ENCODE measurements at regions not wholly inside any gene's neighbourhood (a gene's known extent, or its start where the extent isn't known, plus 50 kb on each side); places are given as distances from the start of the nearest gene placed in this dataset.
A peak's percentile ranks its signal among the peaks of the same experiment; 100 is the strongest.

DNA sequence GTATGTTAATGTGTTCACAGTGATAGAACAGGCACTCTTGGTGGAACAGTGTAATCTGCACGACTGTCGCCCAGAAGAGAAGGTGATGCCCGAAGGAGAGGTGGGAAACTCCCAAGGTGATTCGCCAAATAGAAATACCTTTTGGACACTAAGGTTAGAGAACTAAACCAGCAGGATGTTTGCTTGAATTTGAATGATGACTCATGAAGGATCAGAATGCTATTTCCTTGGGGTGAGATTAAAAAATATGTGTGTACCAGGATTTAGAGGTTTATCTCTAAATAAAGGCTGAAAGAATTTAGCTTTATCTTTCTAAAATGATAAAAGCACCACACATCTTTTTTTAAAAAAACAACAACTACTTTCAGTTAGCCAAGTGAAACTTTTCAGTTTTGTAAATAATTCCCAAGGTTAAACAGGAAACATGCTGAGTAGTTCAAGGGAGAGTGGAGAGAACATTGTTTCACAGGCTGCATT, 297.4 kb upstream of the TAS2R1 start:
- H3K4me3 ChIP-seq (ENCODE audit: low read depth, low read length), result no peak overlapping the region
- no peak overlapping the region; the same call in 1 of the 2 replicates for H3K9ac ChIP-seq (ENCODE audit: low read depth, low read length)
- peaks cover 4% of the 10 kb centered on the region; the same call in 1 of the 2 replicates for H3K27me3 ChIP-seq (ENCODE audit: control insufficient read depth, insufficient read depth, low read length)
- H3K4me1 ChIP-seq (ENCODE audit: control insufficient read depth, insufficient read depth, low read length), result peaks cover 13% of the 10 kb centered on the region
- H3K27ac ChIP-seq (ENCODE audit: low read depth, low read length), result peak overlapping the region; percentile 61
- no peaks in the 10 kb centered on the region for H3K36me3 ChIP-seq (ENCODE audit: control insufficient read depth, insufficient read depth, low read length)
- peaks cover 14% of the 10 kb centered on the region for H3K9me3 ChIP-seq (ENCODE audit: control insufficient read depth, insufficient read depth, low read length)

DNA sequence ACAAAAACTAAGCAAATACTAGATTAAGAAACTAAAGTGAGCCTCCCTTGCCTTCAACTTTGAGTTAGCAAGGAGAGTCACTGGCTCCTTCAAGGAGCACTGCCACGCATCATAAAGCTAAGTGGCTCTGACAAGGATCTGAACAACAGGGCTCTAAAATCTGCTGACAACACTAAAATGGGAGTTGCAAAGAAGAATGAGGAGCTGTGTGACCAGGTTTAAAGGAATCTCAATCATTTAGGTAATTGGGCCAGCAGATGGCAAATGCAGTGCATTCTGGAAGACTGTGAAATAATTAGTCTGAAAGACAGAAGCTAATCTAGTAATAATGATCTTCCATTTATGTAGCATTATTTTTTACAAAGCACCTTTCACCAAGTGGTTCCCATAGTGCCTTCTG, 297.0 kb upstream of the TAS2R1 start:
- Histone ChIP-seq H3K27ac (ENCODE audit: low read depth, low read length) (peak overlapping the region; percentile 48), H3K9ac (ENCODE audit: low read depth, low read length) (no peak overlapping the region), H3K27me3 (ENCODE audit: control insufficient read depth, insufficient read depth, low read length) (peaks cover 4% of the 10 kb centered on the region; the same call in 1 of the 2 replicates), H3K4me3 (ENCODE audit: low read depth, low read length) (no peak overlapping the region), H3K36me3 (ENCODE audit: control insufficient read depth, insufficient read depth, low read length) (no peaks in the 10 kb centered on the region), H3K4me1 (ENCODE audit: control insufficient read depth, insufficient read depth, low read length) (peaks cover 13% of the 10 kb centered on the region), H3K9me3 (ENCODE audit: control insufficient read depth, insufficient read depth, low read length) (peaks cover 17% of the 10 kb centered on the region)

DNA sequence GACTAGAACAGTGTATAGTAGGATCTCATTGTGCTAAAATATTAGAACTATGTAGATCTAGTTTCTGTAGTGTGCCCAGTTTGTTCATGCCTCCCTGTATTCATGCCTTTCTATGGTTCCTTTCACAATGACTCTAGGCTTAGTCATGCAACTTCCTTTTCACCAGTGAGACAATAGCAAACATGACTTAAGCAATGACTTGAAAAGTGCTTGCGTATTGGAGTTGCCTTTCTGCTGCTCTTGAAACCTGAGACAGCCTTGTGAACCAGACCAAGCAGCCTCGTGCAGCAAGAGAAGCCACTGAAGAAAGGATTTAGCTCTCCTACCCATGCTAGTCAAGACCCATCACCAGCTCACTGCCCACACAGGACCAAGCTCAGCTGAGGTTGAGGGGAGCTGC, 294.5 kb upstream of the TAS2R1 start:
- Histone ChIP-seq H3K9ac (ENCODE audit: low read depth, low read length) (no peak overlapping the region), H3K27ac (ENCODE audit: low read depth, low read length) (peak overlapping the region; percentile 21)

DNA sequence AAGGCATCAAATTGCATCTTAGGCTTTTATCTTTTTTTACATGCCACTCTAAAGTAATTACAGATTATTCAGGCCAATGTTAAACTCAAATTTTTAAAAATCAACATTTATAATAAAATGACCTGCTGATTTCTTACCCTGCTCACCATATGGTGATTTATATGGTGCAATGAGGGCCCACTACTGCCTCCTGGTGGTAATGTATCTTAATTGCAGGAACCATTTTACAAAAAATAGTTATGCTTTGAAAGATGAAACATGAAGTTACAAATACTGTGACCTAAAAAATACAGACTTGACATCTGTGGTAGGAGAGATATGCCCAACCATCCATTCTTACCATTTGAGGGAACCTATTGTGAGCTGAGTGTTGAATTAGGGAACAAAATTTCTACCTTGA, 292.6 kb upstream of the TAS2R1 start:
- no peak overlapping the region; the same call in 1 of the 2 replicates for H3K4me3 ChIP-seq (ENCODE audit: low read depth, low read length)
- H3K9me3 ChIP-seq (ENCODE audit: control insufficient read depth, insufficient read depth, low read length), result peaks cover 17% of the 10 kb centered on the region
- peaks cover 15% of the 10 kb centered on the region for H3K4me1 ChIP-seq (ENCODE audit: control insufficient read depth, insufficient read depth, low read length)
- H3K27ac ChIP-seq (ENCODE audit: low read depth, low read length), result no peak overlapping the region
- no peaks in the 10 kb centered on the region for H3K36me3 ChIP-seq (ENCODE audit: control insufficient read depth, insufficient read depth, low read length)
- H3K9ac ChIP-seq (ENCODE audit: low read depth, low read length), result no peak overlapping the region
- H3K27me3 ChIP-seq (ENCODE audit: control insufficient read depth, insufficient read depth, low read length), result no peaks in the 10 kb centered on the region; the same call in 1 of the 2 replicates

More for the DNA sequence above, 294.5 kb upstream of the TAS2R1 start:
- H3K27me3 ChIP-seq (ENCODE audit: control insufficient read depth, insufficient read depth, low read length), result peaks cover 4% of the 10 kb centered on the region; the same call in 1 of the 2 replicates
- no peaks in the 10 kb centered on the region for H3K36me3 ChIP-seq (ENCODE audit: control insufficient read depth, insufficient read depth, low read length)
- no peak overlapping the region for H3K4me3 ChIP-seq (ENCODE audit: low read depth, low read length)
- peaks cover 17% of the 10 kb centered on the region for H3K9me3 ChIP-seq (ENCODE audit: control insufficient read depth, insufficient read depth, low read length)
- H3K4me1 ChIP-seq (ENCODE audit: control insufficient read depth, insufficient read depth, low read length), result peaks cover 13% of the 10 kb centered on the region

DNA sequence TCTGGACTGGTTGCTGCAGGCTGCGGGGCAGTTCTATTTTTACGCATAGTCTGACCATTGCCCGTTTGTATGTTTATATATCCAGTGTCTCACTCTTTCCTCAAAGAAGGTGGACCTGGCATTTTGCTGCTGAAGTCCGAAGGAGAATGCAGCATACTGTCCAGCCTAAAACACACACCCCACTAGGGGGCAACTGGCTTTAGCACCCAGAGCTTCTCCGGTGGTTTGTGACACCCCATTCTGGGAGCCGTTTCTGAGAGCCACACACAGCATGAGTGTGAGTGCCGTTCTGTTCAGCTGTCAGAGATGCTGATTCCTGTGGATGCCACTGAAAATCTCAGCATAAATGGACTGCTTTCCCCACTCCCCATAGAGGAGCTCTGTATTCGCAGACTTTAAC, 290.5 kb upstream of the TAS2R1 start:
- no peak overlapping the region for H3K27ac ChIP-seq (ENCODE audit: low read depth, low read length)

DNA sequence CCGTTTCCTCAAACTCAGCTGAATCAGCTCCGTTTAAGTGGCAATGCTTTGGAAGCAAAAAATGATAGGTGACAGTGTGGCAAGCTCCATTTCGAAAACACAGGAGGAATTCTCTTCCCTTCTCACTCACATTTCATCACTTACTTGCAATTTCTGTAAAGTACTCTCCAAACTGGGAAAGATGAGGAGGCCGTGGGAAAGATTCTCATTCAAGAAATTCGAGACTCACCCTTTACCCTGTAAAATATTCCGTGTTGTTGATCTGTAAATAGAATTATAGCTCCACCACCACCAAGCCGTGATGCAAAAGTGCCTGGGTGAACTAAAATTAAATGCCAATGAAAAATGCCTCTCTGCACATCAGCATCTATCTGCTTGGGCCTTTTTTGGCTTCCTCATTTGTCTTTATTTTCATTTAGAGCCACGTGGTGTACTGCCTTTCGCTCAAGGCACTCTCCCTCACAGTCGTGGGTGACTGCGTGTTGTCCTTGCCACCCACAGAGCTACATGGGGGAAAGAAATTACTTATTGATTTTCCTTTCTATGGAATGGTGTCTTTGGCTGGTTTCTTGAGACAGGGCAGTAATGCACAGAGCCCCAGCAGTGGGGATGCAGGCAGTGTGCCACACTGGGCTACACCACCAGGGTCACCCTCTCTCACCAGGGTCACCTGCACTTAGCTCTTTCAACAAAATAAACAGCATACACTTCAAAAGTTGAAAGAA, 289.3 kb upstream of the TAS2R1 start:
- Histone ChIP-seq H3K9ac (ENCODE audit: low read depth, low read length) (no peak overlapping the region), H3K4me3 (ENCODE audit: low read depth, low read length) (no peak overlapping the region), H3K36me3 (ENCODE audit: control insufficient read depth, insufficient read depth, low read length) (no peaks in the 10 kb centered on the region), H3K4me1 (ENCODE audit: control insufficient read depth, insufficient read depth, low read length) (peaks cover 5% of the 10 kb centered on the region; the same call in 1 of the 2 replicates), H3K27me3 (ENCODE audit: control insufficient read depth, insufficient read depth, low read length) (no peaks in the 10 kb centered on the region), H3K27ac (ENCODE audit: low read depth, low read length) (no peak overlapping the region), H3K9me3 (ENCODE audit: control insufficient read depth, insufficient read depth, low read length) (peaks cover 17% of the 10 kb centered on the region)

More for the DNA sequence above, 290.5 kb upstream of the TAS2R1 start:
- Histone ChIP-seq H3K27me3 (ENCODE audit: control insufficient read depth, insufficient read depth, low read length) (no peaks in the 10 kb centered on the region), H3K9me3 (ENCODE audit: control insufficient read depth, insufficient read depth, low read length) (peaks cover 17% of the 10 kb centered on the region), H3K4me1 (ENCODE audit: control insufficient read depth, insufficient read depth, low read length) (peaks cover 5% of the 10 kb centered on the region; the same call in 1 of the 2 replicates), H3K36me3 (ENCODE audit: control insufficient read depth, insufficient read depth, low read length) (no peaks in the 10 kb centered on the region), H3K4me3 (ENCODE audit: low read depth, low read length) (no peak overlapping the region), H3K9ac (ENCODE audit: low read depth, low read length) (no peak overlapping the region)

DNA sequence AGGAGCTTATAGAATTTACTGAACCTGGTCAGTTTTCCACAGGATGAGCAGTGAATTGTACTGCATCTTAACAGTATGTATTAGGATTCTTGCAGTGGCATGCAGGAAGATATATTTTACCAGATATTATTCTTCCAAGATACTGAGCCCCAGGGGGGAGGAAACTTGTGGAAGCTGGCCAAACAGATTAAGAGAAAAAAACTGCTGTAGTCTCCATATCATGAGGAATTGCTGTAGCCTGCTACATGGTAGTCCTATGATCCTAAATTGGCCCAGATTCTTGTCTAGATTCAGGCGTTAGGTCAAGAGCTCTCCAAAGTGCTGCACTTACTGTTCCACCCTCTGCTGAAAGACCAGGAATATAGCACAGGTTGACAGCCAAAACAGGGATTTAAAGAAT, 275.5 kb upstream of the TAS2R1 start:
- H3K9ac ChIP-seq (ENCODE audit: low read depth, low read length), result no peak overlapping the region
- no peaks in the 10 kb centered on the region for H3K36me3 ChIP-seq (ENCODE audit: control insufficient read depth, insufficient read depth, low read length)
- no peak overlapping the region for H3K4me3 ChIP-seq (ENCODE audit: low read depth, low read length)
- H3K27me3 ChIP-seq (ENCODE audit: control insufficient read depth, insufficient read depth, low read length), result no peaks in the 10 kb centered on the region
- H3K4me1 ChIP-seq (ENCODE audit: control insufficient read depth, insufficient read depth, low read length), result no peaks in the 10 kb centered on the region
- H3K27ac ChIP-seq (ENCODE audit: low read depth, low read length), result no peak overlapping the region
- no peaks in the 10 kb centered on the region for H3K9me3 ChIP-seq (ENCODE audit: control insufficient read depth, insufficient read depth, low read length)

DNA sequence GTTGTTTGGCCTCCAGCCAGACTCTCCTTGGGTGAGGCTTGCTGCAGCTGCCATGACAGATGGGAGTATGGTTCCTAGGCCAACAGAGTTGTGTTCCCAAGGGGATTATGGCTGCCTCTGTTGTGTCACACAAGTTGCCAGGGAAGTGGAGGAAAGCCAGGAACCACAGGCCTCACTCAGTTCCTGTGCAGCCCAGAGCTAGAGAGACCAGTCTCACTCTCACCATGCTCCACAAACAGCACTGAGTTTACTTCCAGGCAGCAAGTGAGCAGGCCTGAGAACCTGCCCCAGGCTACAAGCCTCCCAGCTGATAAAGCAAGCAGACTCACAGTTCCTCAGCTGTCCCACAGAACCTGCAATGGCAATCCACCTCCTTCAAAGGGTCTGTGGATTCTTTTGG, 273.6 kb upstream of the TAS2R1 start:
- Histone ChIP-seq H3K4me1 (ENCODE audit: control insufficient read depth, insufficient read depth, low read length) (no peaks in the 10 kb centered on the region), H3K27me3 (ENCODE audit: control insufficient read depth, insufficient read depth, low read length) (no peaks in the 10 kb centered on the region), H3K9ac (ENCODE audit: low read depth, low read length) (no peak overlapping the region), H3K9me3 (ENCODE audit: control insufficient read depth, insufficient read depth, low read length) (no peaks in the 10 kb centered on the region), H3K27ac (ENCODE audit: low read depth, low read length) (no peak overlapping the region), H3K4me3 (ENCODE audit: low read depth, low read length) (no peak overlapping the region), H3K36me3 (ENCODE audit: control insufficient read depth, insufficient read depth, low read length) (no peaks in the 10 kb centered on the region)

DNA sequence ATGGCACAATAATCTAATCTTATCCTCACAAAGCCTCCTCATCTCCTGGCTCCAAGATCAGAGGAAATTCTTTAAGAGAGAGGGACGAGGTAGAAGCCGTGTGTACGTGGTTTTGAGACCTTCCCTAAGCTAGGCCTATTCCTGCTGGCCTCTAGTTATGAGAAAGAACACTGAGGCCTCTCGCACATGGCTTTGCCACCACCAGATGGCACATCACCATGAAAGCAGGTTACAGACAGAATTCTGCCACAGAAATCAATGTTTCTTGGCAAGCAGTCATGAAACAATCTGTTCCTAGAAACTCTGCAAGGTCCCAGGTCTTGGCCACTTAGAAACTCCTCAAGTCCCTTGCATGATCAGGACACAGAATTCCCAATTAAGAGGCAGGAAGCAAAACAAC, 268.2 kb upstream of the TAS2R1 start:
- Histone ChIP-seq H3K9me3 (ENCODE audit: control insufficient read depth, insufficient read depth, low read length) (no peaks in the 10 kb centered on the region), H3K4me3 (ENCODE audit: low read depth, low read length) (no peak overlapping the region), H3K9ac (ENCODE audit: low read depth, low read length) (no peak overlapping the region), H3K27ac (ENCODE audit: low read depth, low read length) (no peak overlapping the region), H3K4me1 (ENCODE audit: control insufficient read depth, insufficient read depth, low read length) (peaks cover 7% of the 10 kb centered on the region; the same call in 1 of the 2 replicates), H3K36me3 (ENCODE audit: control insufficient read depth, insufficient read depth, low read length) (no peaks in the 10 kb centered on the region), H3K27me3 (ENCODE audit: control insufficient read depth, insufficient read depth, low read length) (no peaks in the 10 kb centered on the region)

DNA sequence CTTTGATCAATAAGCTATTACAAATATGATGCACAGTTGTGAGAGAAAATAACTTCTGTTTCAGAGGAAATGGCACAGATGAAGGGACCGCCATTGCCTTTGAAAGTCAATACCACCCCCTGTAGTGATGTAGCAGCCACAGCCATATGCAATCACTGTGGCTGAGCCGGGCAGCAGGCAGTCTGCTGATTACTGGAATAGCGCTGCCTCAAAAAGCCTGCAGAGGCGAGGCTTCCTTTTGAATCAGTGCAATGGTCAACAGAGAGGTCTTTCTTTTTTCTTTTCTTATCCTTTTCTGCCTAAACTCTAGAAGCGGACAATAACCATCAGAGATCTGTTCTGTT, 265.1 kb upstream of the TAS2R1 start:
- no peak overlapping the region for H3K27ac ChIP-seq (ENCODE audit: low read depth, low read length)
- no peak overlapping the region for H3K9ac ChIP-seq (ENCODE audit: low read depth, low read length)

DNA sequence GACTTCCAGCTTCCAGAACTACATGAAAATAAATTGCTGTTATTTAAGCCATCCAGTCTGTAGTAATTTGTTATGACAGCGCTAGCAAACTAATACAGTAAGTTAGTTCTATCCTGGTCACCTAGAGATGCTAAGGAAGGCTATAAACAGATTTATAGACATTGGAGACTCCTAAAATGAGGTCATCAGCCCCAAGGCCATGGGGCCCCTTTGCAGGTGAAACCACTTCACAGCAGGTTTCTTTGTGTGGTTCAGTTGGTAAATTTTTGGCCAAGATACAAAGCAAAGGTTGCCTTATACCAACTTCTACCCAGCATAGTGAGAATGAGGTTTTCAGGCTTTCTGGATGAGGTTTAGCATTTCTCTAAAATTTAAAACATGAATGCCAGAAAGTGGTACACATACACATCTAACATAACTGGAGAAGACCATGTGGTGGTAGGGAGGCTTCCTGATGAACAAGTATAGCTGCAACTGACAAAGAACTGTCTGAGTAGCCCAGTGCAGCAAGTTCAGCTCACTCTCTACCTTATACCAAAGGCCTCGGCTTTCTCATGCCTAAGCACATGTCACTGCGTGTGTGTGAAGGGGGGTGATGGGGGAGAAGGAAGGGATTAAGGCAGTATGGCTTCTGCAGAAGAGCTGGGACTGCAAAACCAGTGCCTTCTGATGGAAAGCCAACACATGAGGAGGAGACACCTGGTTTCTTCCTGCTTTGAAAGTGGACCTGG, 264.6 kb upstream of the TAS2R1 start:
- H3K27ac ChIP-seq (ENCODE audit: low read depth, low read length), result no peak overlapping the region
- no peak overlapping the region for H3K4me3 ChIP-seq (ENCODE audit: low read depth, low read length)
- H3K9me3 ChIP-seq (ENCODE audit: control insufficient read depth, insufficient read depth, low read length), result no peaks in the 10 kb centered on the region
- no peaks in the 10 kb centered on the region for H3K36me3 ChIP-seq (ENCODE audit: control insufficient read depth, insufficient read depth, low read length)
- H3K4me1 ChIP-seq (ENCODE audit: control insufficient read depth, insufficient read depth, low read length), result peaks cover 7% of the 10 kb centered on the region; the same call in 1 of the 2 replicates
- H3K27me3 ChIP-seq (ENCODE audit: control insufficient read depth, insufficient read depth, low read length), result no peaks in the 10 kb centered on the region
- H3K9ac ChIP-seq (ENCODE audit: low read depth, low read length), result no peak overlapping the region

More for the DNA sequence above, 265.1 kb upstream of the TAS2R1 start:
- no peaks in the 10 kb centered on the region for H3K27me3 ChIP-seq (ENCODE audit: control insufficient read depth, insufficient read depth, low read length)
- peaks cover 7% of the 10 kb centered on the region; the same call in 1 of the 2 replicates for H3K4me1 ChIP-seq (ENCODE audit: control insufficient read depth, insufficient read depth, low read length)
- H3K9me3 ChIP-seq (ENCODE audit: control insufficient read depth, insufficient read depth, low read length), result no peaks in the 10 kb centered on the region
- no peak overlapping the region for H3K4me3 ChIP-seq (ENCODE audit: low read depth, low read length)
- H3K36me3 ChIP-seq (ENCODE audit: control insufficient read depth, insufficient read depth, low read length), result no peaks in the 10 kb centered on the region
